ENCODE measurements at regions not wholly inside any gene's neighbourhood (a gene's known extent, or its start where the extent isn't known, plus 50 kb on each side); places are given as distances from the start of the nearest gene placed in this dataset.

- DNase-seq, result peak; percentile 30
Observed at GRCh38 chr7:18202315-18203045, 174.8 kb upstream of the PRPS1L1 start.

GRCh38 chr7:18206331-18206730 is 178.7 kb upstream of the PRPS1L1 start:
- no peak for DNase-seq

- DNase-seq, result no peak
Observed at GRCh38 chr7:18208921-18209320, 181.3 kb upstream of the PRPS1L1 start.

GRCh38 chr7:18210377-18210776 is 182.7 kb upstream of the PRPS1L1 start:
- DNase-seq, result no peak

GRCh38 chr7:18210788-18211187 is 183.1 kb upstream of the PRPS1L1 start:
- no peak for DNase-seq

GRCh38 chr7:18212308-18212707 is 184.7 kb upstream of the PRPS1L1 start:
- no peak for DNase-seq

- no peak for DNase-seq
Observed at GRCh38 chr7:18212758-18213157, 185.1 kb upstream of the PRPS1L1 start.

- no peak for DNase-seq
Observed at GRCh38 chr7:18213652-18214051, 186.0 kb upstream of the PRPS1L1 start.

- DNase-seq, result no peak
Observed at GRCh38 chr7:18216270-18216669, 188.6 kb upstream of the PRPS1L1 start.

- no peak for DNase-seq
Observed at GRCh38 chr7:18221377-18222293, 194.0 kb upstream of the PRPS1L1 start.

- DNase-seq, result no peak
Observed at GRCh38 chr7:18222636-18223035, 195.0 kb upstream of the PRPS1L1 start.

- no peak for DNase-seq
Observed at GRCh38 chr7:18224138-18224537, 196.5 kb upstream of the PRPS1L1 start.

- DNase-seq, result no peak
Observed at GRCh38 chr7:18225067-18225466, 197.4 kb upstream of the PRPS1L1 start.

GRCh38 chr7:18226598-18226997 is 199.0 kb upstream of the PRPS1L1 start:
- DNase-seq, result no peak

- no peak for DNase-seq
Observed at GRCh38 chr7:18228686-18229085, 201.0 kb upstream of the PRPS1L1 start.

- DNase-seq, result no peak
Observed at GRCh38 chr7:18230271-18230670, 202.6 kb upstream of the PRPS1L1 start.

GRCh38 chr7:18231854-18232253 is 204.2 kb upstream of the PRPS1L1 start:
- no peak for DNase-seq

- no peak for DNase-seq
Observed at GRCh38 chr7:18234519-18234918, 206.9 kb upstream of the PRPS1L1 start.

GRCh38 chr7:18235819-18236218 is 208.2 kb upstream of the PRPS1L1 start:
- DNase-seq, result no peak

- DNase-seq, result no peak
Observed at GRCh38 chr7:18239212-18239611, 211.6 kb upstream of the PRPS1L1 start.

GRCh38 chr7:18241543-18242231 is 214.0 kb upstream of the PRPS1L1 start:
- DNase-seq, result no peak

- no peak for DNase-seq
Observed at GRCh38 chr7:18243731-18244130, 216.1 kb upstream of the PRPS1L1 start.

GRCh38 chr7:18250133-18250532 is 222.5 kb upstream of the PRPS1L1 start:
- DNase-seq, result no peak

GRCh38 chr7:18257711-18258110 is 230.1 kb upstream of the PRPS1L1 start:
- no peak for DNase-seq
